ENCODE measurements at regions not wholly inside any gene's neighbourhood (a gene's known extent, or its start where the extent isn't known, plus 50 kb on each side); places are given as distances from the start of the nearest gene placed in this dataset.

DNA sequence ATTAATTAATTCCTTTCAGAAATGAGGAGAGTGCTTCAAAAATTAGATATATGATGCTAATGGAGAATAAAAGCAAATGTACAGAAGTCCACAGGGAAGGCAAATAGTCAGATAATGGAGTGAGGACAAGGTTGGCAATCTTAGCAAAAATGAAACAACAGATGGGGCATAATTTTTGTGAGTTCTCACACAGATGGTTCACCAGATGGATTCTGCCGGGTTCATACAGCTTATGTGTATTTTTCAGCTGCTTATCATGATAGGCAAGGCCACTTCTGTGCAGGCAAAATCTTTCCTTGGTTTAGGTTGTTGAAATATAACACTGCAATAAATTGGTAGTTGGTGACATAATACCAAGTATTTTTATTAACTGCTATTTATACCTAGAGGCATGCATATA is 1539.0 kb upstream of the IGFBP7 start:
- TF ChIP-seq, protein P1, sequence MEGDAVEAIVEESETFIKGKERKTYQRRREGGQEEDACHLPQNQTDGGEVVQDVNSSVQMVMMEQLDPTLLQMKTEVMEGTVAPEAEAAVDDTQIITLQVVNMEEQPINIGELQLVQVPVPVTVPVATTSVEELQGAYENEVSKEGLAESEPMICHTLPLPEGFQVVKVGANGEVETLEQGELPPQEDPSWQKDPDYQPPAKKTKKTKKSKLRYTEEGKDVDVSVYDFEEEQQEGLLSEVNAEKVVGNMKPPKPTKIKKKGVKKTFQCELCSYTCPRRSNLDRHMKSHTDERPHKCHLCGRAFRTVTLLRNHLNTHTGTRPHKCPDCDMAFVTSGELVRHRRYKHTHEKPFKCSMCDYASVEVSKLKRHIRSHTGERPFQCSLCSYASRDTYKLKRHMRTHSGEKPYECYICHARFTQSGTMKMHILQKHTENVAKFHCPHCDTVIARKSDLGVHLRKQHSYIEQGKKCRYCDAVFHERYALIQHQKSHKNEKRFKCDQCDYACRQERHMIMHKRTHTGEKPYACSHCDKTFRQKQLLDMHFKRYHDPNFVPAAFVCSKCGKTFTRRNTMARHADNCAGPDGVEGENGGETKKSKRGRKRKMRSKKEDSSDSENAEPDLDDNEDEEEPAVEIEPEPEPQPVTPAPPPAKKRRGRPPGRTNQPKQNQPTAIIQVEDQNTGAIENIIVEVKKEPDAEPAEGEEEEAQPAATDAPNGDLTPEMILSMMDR (IDR thresholded peaks at IDR 0.05 in 8 of 11, conservative IDR thresholded peaks at IDR 0.05 in 3 of 11): no peak
- no peak for TF ChIP-seq POLR2A (IDR thresholded peaks at IDR 0.05)

Data from spleen (tissue), 7 donors.